SKM-1 (cell line): ENCODE measurements at regions not wholly inside any gene's neighbourhood (a gene's known extent, or its start where the extent isn't known, plus 50 kb on each side); places are given as distances from the start of the nearest gene placed in this dataset.
"Not testable (repeated sequence)": the region's sequence is repeated elsewhere in the genome, so short reads cannot be mapped to it uniquely, and the experiment has no call there.

ENCODE experiments used
- DNase-seq: peaks from one replicate; lab custom pipeline; 2025; ENCODE audit not compliant: unreplicated experiment; lab: John Stamatoyannopoulos, UW

DNA sequence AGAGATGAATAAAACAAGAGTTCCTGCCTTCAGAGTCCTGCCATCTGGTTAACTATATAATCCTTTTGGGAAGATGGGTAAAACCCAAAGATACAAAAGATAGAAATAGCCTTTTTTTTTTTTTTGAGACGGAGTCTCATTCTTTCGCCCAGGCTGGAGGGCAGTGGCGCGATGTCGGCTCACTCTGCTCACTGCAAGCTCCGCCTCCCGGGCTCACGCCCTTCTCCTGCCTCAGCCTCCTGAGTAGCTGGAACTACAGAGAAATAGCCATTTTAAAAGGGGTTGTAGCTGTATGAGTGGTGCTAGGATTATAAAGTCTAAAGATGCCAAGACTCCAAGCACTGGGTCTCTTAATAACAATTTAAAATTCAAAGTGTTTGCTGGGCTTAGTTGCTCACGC lies 97.2 kb downstream of the KDR start:
- no peak for DNase-seq

DNA sequence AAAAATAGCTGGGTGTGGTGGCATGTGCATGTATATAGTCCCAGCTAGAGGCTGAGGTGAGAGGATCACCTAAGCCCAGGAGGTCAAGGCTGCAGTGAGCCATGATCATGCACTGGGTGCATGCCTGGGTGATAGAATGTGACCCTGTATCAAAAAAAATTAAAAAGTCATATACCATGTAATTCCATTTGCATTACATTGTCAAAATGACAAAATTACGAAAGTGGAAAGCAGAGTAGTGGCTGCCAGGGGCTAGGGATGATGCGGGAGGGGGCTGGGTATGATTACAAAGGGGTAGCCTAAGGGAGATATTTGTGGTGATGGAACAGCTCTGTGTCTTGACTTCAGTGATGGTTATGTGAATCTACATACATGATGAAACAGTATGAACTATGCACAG lies 97.8 kb downstream of the KDR start:
- no peak for DNase-seq

DNA sequence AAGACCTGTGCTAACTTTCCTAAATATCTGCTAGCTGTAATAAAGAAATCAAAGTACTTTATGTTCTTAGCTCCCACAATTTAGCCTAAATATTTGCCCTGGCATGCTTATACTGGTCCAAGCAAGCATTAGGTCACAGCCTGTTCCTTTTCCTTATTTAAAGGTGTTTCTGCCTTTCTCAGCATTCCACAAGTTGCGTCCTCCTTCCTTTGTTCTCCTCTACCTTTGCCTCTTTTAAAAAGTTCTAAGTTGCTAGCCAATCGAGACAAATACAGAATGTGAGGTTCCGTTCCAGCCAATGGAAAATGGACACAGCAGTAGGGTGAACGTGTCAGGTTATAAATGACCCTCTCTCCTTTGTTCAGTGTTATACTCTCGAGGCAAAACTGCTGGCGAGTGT lies 99.9 kb downstream of the KDR start:
- not testable (repeated sequence) for DNase-seq

DNA sequence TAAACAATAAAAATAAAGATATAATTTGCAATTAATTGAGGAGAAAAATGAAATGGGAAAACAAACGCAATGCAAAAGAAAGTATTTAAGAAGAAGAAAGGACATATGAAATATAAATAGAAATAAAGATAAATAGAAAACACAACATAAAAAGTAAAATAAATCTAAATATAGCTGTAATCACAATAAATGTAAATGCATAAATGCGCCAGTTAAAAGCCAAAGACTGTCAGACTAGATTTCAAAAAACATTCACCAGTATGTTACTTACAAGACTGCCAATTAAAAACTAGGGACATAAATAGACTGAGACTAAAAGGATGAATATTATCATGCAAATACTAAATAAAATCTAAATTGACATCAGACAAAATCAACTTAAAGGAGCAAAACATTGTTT lies 102.4 kb downstream of the KDR start:
- DNase-seq: no peak

DNA sequence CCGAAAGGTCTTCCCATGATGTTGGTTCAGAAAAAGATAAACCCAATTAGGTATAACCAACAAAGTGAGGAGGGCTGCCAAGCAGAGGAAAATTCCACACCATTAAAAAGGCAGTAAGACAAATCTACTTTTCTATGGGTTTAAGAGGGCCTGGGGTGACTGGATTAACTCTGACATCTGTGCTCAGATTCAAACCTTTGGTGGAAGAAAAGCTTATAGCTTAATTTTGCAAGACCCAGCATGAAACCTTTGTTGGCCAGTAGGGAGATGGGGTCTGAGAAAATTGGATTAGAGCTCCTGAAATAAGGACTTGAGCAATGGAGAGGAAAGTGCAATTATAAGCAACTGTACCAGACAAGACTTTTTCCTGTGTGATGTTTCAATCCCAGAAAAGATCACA lies 104.2 kb downstream of the KDR start:
- no peak for DNase-seq

DNA sequence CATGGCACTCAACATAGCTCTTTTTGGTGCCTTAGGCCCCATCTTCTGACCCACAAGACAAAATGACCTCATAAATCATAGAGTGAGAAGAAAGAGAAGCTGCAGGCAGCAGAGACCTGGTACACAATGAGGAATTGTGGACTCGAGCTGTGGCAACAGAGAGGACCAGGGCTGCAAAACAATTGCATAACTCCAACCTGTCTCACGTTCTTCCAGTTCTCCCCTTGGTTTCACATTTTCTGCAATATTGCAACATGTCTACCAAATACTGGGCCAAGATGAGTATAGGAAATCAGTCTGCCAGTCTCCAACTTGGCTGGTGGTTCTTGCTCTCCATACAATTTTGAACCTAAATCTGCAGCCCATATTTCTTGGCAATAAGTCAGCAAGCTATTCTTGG lies 105.3 kb downstream of the KDR start:
- DNase-seq: peak; percentile 13

DNA sequence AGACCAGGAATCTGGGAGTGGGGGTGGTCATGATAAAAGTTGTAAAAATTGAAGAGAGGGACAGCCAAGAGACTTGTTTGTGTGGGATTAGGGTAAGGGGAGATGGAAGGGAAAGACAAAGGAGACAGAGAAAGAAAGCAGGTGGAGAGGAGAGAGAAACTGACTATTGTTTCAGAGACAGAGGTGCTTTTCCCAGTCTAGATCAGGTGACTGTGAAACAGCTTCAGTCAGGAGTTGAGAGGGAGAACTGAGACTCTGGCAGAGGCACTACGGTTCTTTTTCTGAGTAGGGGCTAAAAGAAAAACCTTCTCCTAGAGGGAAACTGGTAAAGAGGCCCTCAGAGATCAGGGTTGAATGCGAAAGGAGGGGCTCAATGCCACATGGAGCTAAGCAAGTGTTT lies 106.4 kb downstream of the KDR start:
- no peak for DNase-seq

DNA sequence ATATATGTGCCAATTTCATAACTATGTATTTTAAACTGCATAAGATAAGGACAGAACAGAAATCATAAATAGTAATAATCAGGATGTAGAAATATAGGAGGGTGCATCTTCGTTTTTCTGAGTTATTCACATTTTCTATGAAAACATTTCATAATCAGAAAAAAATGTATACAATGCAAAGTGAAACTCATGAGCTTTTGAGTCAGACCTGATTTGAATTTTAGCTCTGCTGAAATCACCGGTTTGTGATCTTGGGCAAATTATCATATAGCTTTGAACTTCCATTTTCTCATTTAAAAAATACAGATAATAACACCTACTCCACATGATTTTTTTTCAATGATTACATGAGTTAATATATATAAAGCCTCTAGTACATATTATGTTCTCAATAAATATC lies 106.9 kb downstream of the KDR start:
- no peak for DNase-seq

DNA sequence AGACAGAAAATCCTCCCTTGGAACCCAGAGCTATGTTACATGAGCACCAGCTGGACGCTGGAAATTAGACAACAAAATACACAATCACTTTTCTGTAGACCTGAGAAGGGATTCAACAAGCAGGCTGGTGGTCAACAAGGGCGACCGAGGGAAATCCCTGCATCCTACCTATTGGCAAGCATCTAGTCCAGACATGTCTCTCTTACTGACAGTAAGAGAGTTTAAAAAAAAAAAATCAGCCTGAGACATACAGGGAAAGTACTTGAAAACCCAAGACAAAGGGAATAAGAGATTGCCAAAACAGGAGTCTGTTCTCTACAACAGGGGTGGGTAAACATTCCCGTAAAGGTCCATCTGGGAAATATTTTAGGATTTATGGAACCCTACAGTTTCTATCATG lies 108.0 kb downstream of the KDR start:
- DNase-seq: no peak

DNA sequence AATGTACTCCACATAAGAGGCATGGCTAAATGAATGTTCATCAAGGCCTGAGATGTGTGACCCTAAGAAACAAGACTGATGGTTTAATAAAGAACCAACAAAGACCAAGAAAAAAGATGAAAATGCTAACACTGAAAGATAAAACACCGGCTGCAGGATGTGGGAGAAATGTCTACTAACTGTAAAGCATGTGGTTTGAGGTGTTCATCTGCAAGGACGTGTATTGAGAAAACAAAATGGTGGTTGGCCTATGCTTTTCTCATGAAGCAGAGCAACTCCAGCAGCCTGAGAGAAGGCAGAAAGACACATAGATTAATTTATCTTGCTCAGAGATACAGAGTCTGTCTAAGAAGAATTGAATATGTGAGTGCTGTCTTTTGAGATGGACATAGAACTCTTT lies 109.3 kb downstream of the KDR start:
- DNase-seq: no peak

DNA sequence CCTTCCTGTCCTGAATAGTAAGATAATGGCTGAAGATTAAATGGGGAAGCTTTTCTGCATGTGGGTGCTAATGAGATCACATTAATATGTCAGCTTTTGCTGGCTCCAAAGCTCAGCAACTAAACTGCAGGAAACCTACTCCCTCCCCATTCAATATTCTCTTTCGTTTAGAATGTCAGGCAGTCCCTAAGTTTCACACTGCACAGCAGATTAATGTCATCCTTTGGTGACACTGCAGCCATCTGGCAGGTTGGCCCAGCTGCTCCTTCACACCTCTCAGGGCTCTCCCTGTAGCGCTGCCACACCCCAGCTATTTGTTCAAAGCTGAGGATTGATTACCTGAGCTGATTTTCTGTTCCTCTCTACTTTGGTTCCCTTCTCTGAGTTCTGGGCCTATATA lies 110.5 kb downstream of the KDR start:
- no peak for DNase-seq

DNA sequence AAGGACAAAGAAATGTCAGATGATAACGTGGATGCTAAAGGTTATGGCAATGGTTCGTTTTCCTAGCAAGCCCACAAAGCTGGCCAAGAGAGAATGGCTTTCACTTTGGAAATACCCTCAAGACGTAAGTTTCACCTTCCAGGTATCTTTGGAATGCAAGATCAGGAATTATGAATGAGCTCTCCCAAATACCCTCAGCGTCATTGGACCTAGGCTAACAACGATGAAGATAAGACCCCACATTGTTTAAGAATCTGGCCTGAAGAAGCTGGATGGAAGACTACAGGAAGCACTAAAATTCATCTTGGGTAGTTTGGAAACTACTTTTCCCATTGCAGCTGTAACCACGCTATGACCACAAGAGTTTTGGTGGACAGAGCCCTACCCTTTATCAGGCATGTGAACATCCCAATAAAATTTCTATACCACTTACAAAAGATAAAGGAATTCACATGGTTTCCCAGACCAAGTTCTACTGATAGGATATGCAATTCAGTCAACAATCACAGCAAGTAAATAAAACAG lies 111.9 kb downstream of the KDR start:
- no peak for DNase-seq

DNA sequence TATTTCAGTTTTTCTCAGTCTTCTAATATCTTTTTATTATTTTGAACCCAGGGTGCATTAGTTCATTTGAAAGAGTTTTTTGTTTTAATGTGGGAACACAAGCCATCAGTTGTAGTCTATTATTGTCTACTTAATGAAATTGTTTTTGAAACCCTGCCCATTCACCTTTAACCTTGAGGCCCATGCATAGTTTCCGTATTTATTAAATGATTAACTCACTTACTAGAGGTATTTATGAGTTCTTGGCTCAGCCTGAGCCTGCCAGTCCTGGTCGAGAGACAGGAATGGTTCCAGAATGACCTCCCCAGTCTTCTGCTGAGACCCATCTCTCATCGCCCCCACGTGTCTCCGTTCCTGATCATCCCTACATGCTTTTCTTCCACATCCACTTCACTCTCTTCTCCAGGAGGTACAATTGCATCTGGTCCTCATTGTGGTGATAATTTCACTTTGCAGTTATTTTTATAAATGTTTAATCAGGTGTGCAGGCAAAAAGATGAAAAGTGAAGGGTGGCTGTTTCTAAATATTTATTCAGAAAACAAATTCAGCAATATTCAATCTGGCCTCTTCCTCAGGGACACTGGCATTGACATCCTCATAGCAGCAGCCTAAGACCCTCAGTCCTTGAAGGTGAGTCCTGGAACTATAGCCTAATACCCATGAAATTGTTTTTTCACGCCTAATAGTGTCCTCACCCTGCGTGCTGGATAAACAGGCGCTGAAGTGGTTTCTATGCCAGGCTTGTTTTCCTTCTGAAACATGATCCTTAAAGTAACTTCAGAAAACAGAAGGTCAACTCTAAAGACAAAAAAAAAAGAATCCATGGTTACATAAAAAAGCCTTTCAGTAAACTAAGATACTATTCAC lies 112.8 kb downstream of the KDR start:
- DNase-seq: no peak

DNA sequence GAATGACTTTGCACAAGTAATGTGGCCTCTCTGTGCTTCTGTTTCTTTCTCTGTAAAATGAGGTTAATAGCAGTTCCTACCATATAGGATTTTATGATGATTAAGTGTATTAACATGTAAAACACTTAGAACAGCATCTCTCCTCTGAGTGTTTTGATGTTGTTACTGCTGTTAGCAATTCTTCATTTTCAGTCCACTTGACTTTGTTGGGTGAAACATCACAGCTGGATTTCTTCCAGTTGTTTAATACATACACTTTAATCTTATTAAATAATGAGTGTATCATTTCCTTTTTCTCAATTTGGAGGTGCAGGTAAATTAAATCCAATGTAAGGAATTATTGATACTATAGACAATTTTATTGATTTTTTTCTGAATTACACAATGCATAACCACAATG lies 113.6 kb downstream of the KDR start:
- DNase-seq: no peak

DNA sequence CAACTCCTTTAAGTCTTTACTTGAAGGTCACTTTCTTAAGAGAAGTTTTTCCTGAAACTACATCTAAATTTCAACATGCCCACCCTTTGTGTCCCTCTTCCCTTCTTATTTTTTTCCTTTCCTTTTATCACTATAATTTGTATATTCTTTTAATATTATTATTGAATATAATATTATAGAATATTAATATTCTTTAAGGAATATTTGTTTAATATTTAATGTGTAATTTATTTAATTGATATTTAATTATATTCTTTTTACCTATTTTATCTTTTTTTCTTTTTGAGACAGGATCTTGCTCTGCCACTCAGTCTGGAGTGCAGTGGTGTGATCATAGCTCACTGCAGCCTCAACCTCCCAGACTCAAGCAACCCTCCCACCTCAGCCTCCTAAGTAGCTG lies 114.8 kb downstream of the KDR start:
- DNase-seq: no peak

DNA sequence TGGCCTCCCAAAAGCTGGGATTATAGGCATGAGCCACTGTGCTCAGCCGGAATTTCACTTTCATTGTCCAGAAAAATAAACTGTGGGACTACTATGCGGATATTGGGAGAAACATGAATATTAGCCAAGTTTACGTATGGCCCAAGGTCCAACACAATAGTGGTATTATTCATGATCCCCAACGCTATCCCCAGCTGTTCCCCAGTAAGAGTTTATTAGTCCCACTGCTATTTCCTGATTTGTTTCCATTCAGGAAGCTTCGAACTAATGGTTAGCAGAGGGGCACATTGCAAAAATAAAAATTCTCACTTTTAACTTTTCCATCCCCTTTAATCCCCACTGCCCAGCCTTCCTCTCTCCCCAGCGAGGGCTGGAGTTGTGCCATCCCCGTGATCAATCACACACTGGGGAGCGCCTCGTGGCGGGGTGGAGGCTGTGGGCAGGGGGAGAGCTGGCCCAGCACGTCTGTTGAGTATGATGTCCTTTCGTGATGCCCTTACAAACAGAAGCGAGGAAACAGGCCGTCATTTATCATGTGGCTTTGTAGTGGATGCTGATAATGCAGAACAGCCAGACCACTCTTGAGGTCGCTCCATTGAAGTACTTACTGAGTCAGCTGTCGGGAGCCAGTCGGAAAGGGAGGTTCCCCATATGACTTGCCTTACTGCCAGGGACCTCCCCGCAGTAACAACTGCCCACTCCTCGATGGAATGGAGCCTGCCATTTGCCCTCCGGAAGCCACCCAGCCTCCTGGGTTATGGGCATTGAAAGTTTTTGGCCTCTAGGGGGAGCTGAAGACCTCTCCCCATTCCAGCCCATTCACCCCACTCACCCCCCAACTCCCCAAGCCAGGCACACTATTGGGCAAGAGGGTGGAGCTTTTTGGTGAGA lies 117.0 kb downstream of the KDR start:
- no peak for DNase-seq

DNA sequence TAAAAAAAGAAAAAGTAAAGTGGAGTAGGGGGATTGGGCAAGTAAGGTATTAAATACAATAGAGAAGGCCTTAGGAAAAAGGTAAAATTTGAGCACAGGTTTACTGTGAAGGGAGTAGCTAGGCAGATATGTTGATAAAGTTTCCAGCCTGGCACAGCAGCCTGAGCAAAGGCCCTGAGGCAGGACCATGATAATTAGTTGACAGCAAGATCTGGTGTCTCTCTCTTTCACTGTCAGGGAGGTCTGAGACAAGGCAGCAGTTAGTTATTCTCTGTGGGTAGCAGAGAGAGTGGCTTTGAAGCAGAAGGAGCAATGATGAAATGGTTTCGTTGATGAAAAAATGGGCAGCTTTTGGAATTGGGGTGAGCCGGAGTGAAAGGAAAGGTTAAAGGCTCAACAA lies 119.5 kb downstream of the KDR start:
- no peak for DNase-seq

DNA sequence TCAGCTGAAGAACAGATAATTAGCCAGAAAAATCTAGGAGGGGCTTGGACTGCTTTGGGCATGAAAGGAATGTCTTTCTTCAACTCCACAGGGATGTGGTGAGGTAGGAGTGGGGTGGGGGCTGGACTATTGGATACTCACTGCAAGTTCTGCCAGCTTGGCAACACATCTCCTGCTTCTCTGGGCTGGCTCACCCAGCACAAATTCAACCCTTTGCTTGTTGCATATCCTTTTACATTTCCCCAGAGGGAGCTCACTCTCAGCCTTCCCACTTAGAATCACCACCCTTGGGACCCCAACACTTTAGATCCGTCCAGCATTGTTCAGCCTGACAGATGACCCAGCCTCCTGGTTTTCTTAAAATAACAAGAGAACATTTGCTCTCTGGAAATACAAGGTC lies 120.6 kb downstream of the KDR start:
- DNase-seq: no peak

DNA sequence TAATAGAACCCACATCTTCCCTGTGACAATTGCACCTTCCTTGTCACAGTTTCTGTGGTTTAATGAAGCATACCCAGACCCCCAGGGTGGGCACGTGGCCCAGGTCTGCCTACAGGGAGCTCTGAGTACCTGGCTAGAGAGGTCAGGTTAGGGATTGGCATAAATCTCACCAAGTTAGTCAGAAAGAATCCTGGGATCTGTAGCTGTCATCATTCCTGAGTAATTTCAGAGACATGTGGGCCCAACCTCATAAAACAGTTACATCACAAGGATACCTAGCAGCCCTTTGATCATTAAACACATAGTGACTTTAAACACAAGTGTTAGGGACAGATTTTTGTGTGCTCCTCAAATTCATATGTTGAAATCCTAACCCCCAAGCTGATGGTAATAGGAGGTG lies 123.0 kb downstream of the KDR start:
- no peak for DNase-seq

DNA sequence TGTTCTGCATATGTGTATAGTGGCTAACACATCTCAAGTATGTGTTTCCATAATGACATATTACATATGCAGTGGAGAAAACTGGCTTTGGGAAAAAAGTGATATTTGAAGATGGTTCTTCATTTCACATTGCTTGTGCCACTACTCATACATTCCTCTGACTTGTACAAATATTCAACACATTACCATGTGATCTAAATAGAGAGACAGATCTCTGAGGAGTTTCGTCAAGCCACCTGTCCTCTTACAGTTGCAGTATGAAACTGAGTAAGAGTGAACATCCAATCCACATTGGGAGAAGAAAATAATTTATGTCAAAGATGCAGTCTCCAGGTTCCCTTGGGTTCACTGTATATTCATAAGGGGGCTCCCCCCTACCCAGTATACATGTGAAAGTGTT lies 123.9 kb downstream of the KDR start:
- no peak for DNase-seq

DNA sequence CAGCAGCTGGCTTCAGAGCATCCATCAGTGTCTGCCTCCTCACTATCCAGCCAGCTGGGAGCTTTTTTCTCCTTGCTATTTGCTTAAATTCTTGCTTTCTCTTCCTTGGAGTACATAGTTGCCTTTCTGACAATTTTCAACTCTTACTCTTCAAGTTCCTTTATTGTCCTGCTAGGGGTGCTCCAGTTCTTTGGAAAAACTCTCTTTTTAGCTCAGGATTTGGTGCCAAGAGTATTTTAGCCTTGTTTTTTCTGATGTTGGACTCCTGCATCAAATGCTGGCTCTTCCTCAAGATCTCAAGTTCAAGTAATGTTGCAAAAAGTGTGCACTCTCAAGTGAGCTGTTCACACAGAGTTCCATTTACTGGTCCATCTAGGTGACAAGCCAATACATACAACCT lies 126.4 kb downstream of the KDR start:
- DNase-seq: no peak

DNA sequence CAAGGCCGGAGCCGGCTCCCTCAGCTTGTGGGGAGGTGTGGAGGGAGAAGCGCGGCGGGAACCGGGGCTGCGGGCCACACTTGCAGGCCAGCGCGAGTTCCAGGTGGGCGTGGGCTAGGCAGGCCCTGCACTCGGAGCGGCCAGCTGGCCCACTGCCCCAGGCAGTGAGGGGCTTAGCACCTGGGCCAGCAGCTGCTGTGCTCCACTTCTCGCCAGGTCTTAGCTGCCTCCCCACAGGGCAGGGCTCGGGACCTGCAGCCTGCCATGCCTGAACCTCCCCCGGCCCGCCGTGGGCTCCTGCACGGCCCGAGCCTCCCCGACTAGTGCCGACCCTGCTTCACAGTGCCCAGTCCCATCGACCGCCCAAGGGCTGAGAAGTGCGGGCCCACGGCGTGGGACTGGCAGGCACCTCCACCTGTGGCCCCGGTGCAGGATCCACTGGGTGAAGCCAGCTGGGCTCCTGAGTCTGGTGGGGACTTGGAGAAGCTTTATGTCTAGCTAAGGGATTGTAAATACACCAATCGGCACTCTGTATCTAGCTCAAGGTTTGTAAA lies 131.8 kb downstream of the KDR start:
- DNase-seq: not testable (repeated sequence)
